A673 (cell line): ENCODE measurements at regions not wholly inside any gene's neighbourhood (a gene's known extent, or its start where the extent isn't known, plus 50 kb on each side); places are given as distances from the start of the nearest gene placed in this dataset.

ENCODE experiments used
- CTCF ChIP-seq: fragments of 300-800, 200-600 bp; sonication (generic); conservative IDR thresholded peaks from 2 replicates; pipeline ENCODE4 v1.5.1; 2017; ENCODE audit warnings: low read depth, mild to moderate bottlenecking, antibody characterized with exemption, low read length, moderate library complexity, mixed read lengths
- EZH2 ChIP-seq: fragments of 200-600 bp; sonication (generic); IDR thresholded peaks from 2 replicates; pipeline ENCODE4 v1.6.1; 2017; ENCODE audit warnings: borderline replicate concordance, low read depth, mild to moderate bottlenecking, mixed read lengths, antibody characterized with exemption, low read length; ENCODE audit not compliant: poor library complexity, severe bottlenecking

- TF ChIP-seq CTCF (no peak), EZH2 (no peak)
These were observed 188.4 kb downstream of the SH3BP4 start for GRCh38 chr2:235139956-235140800.
